ENCODE measurements at regions not wholly inside any gene's neighbourhood (a gene's known extent, or its start where the extent isn't known, plus 50 kb on each side); places are given as distances from the start of the nearest gene placed in this dataset.

DNA sequence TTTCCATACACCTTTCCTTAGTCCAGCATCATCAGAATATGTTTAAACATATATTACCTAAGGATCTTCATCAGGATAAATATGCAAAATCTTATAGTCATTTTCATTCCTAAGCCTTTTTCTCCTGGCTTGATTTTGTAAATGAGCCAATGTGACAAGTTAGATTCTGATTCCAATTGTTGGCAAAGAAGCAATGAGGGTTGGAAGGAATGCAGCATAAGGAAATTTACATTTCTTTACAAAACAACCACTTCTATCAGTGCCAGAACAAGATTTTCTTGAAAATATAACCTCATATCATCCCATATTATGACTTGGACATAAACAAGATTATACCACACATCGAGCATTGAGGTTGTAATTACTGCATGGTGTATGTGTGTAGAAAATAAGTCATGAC lies 508.1 kb downstream of the TRAM1L1 start:
- WGBS, 5 donors, result 66 to 85% (median 79%) methylated on average over 1 of the region's 1 CpG
- no peaks in the 10 kb centered on the region for H3K4me1 ChIP-seq
- no peak for TF ChIP-seq POLR2A (IDR thresholded peaks at IDR 0.05)
- TF ChIP-seq, protein P1, sequence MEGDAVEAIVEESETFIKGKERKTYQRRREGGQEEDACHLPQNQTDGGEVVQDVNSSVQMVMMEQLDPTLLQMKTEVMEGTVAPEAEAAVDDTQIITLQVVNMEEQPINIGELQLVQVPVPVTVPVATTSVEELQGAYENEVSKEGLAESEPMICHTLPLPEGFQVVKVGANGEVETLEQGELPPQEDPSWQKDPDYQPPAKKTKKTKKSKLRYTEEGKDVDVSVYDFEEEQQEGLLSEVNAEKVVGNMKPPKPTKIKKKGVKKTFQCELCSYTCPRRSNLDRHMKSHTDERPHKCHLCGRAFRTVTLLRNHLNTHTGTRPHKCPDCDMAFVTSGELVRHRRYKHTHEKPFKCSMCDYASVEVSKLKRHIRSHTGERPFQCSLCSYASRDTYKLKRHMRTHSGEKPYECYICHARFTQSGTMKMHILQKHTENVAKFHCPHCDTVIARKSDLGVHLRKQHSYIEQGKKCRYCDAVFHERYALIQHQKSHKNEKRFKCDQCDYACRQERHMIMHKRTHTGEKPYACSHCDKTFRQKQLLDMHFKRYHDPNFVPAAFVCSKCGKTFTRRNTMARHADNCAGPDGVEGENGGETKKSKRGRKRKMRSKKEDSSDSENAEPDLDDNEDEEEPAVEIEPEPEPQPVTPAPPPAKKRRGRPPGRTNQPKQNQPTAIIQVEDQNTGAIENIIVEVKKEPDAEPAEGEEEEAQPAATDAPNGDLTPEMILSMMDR (IDR thresholded peaks at IDR 0.05 in 8 of 11, conservative IDR thresholded peaks at IDR 0.05 in 3 of 11), result no peak
- TF ChIP-seq POLR2AphosphoS5 (IDR thresholded peaks at IDR 0.05), result no peak
- H3K9me3 ChIP-seq, result peaks cover 0 to 20% (median 0%) of the 10 kb centered on the region in 8 donors
- no peak overlapping the region for H3K27ac ChIP-seq
- no peak overlapping the region for H3K4me3 ChIP-seq
- DNase-seq, result no peak
- intact Hi-C loops (cut with DNase I; ENCODE audit: low total_unique reads), result no loop called here
- no peaks in the 10 kb centered on the region for H3K27me3 ChIP-seq (replicated peaks in 1 of 7)
- H3K36me3 ChIP-seq, result no peaks in the 10 kb centered on the region

DNA sequence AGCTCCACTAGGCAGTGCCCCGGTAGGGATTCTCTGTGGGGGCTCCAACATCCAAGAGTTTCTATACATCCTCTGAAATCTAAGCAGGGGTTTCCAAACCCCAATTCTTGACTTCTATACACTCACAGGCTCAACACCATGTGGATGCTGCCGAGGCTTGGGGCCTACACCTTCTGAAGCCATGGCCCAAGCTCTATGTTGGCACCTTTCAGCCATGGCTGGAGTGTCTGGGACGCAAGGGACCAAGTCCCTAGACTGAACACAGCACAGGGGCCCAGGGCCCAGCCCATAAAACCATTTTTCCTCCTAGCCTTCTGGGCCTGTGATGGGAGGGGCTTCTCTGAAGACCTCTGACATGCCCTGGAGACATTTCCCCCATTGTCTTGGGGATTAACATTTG lies 511.8 kb downstream of the TRAM1L1 start:
- intact Hi-C loops (cut with DNase I; ENCODE audit: low total_unique reads), result no loop called here
- H3K4me1 ChIP-seq, result no peaks in the 10 kb centered on the region
- no peak overlapping the region for H3K4me3 ChIP-seq
- TF ChIP-seq POLR2A (IDR thresholded peaks at IDR 0.05) (no peak), POLR2AphosphoS5 (IDR thresholded peaks at IDR 0.05) (no peak)
- TF ChIP-seq, protein P1 (IDR thresholded peaks at IDR 0.05 in 8 of 11, conservative IDR thresholded peaks at IDR 0.05 in 3 of 11), result no peak
- no peak overlapping the region for H3K27ac ChIP-seq
- WGBS, 5 donors, result 43 to 80% (median 60%) methylated on average over 3 of the region's 3 CpGs
- no peak for DNase-seq
- no peaks in the 10 kb centered on the region for H3K27me3 ChIP-seq (replicated peaks in 1 of 7)
- H3K36me3 ChIP-seq, result no peaks in the 10 kb centered on the region
- H3K9me3 ChIP-seq, result peaks cover 0 to 34% (median 2%) of the 10 kb centered on the region in 8 donors

DNA sequence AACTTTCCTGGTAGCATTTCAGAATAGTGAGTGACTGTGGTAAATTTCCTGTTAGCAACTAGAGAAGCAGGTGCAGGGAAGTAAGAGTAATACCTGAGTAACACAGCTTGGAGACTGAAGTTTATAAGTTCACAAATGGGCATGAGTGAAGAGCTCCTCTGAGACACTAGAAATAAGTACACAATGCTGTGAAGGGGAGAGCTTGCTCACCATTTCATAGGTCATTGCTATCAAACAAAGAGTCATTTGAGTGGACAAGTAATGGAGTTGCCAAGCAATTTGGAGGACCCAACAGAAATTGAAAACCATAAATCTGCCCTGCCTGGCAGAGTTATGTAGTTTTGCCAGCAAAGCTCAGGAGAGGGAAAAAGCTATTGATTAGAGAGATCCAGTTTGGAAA lies 523.6 kb downstream of the TRAM1L1 start:
- intact Hi-C loops (cut with DNase I; ENCODE audit: low total_unique reads), result no loop called here
- Histone ChIP-seq H3K4me3 (no peak overlapping the region), H3K9me3 (peaks cover 0 to 44% (median 25%) of the 10 kb centered on the region in 8 donors), H3K4me1 (no peaks in the 10 kb centered on the region), H3K27ac (no peak overlapping the region), H3K27me3 (replicated peaks in 1 of 7) (no peaks in the 10 kb centered on the region), H3K36me3 (no peaks in the 10 kb centered on the region)
- no peak for DNase-seq
- TF ChIP-seq, protein P1 (IDR thresholded peaks at IDR 0.05 in 8 of 11, conservative IDR thresholded peaks at IDR 0.05 in 3 of 11), result no peak
- TF ChIP-seq POLR2AphosphoS5 (IDR thresholded peaks at IDR 0.05) (no peak), POLR2A (IDR thresholded peaks at IDR 0.05) (no peak)

DNA sequence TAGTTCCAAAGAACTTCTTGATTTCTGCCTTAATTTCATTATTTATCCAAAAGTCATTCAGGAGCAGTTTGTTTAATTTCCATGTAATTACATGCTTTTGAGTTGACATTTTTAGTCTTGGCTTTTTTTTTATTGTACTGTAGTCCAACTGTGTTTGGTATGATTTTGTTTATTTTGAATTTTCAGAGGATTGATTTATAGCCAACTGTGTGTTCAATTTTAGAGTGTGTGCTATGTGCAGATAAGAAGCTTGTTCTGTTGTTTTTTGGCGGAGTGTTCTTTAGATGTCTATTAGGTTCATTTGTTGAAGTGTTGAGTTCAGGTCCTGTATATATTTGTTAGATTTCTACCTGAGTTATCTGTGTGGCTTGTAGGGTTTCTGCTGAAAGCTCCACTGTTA lies 533.6 kb downstream of the TRAM1L1 start:
- DNase-seq, result no peak

More for the DNA sequence above, 533.6 kb downstream of the TRAM1L1 start:
- Histone ChIP-seq H3K27me3 (replicated peaks in 1 of 7) (no peaks in the 10 kb centered on the region), H3K27ac (no peak overlapping the region), H3K9me3 (peaks cover 0 to 6% (median 0%) of the 10 kb centered on the region in 8 donors), H3K4me1 (no peaks in the 10 kb centered on the region), H3K4me3 (no peak overlapping the region), H3K36me3 (no peaks in the 10 kb centered on the region)
- intact Hi-C loops (cut with DNase I; ENCODE audit: low total_unique reads), result no loop called here
- TF ChIP-seq POLR2A (IDR thresholded peaks at IDR 0.05) (no peak), POLR2AphosphoS5 (IDR thresholded peaks at IDR 0.05) (no peak)
- TF ChIP-seq, protein P1 (IDR thresholded peaks at IDR 0.05 in 8 of 11, conservative IDR thresholded peaks at IDR 0.05 in 3 of 11), result no peak
- 54 to 76% (median 68%) methylated on average over 1 of the region's 1 CpG for WGBS, 5 donors
